GM12892 (cell line): ENCODE measurements at regions not wholly inside any gene's neighbourhood (a gene's known extent, or its start where the extent isn't known, plus 50 kb on each side); places are given as distances from the start of the nearest gene placed in this dataset.

ENCODE experiments used
- POLR2A ChIP-seq: IDR thresholded peaks from 2 replicates; pipeline ENCODE4 v1.6.1; 2011; ENCODE audit warnings: low read depth, low read length, control low read depth
- POLR2AphosphoS5 ChIP-seq: IDR thresholded peaks from 2 replicates; pipeline ENCODE4 v1.6.1; 2011; ENCODE audit warnings: low read depth, low read length, control low read depth

DNA sequence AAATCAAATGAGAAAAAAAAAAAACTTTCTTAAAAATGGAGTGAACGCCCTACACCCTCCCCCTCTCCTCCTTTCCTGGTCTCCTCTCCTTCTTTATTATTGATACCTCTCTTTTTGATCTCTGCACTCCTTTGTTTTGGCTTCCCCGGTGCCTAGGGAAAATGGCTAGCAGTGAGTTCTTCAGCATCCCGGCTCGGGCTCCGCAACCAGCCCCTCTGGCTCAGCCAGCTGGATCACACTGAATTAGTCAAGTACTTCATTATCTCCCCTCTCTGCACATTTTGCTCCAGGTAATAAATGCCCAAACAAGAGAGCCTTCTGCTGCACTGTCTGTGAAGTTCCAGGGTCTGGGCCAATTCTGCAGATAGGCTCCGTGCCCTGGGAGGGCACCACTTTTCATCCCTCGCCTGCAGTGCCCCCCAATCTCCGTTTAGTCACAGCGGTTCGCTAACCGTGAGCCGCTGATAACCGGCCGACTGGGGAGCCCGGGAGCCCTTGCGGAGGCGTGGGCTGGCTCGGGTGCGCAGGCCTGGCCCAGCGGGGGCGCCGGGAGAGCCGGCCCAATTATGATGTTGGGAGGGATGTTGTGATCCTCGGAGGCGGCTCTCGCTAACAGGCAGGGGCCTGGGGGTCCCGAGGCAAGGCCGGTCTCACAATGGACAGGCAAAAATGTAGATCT, 301.9 kb downstream of the TFAP2A start:
- no peak for TF ChIP-seq POLR2AphosphoS5
- TF ChIP-seq POLR2A, result no peak
